Spleen (tissue), 7 donors: ENCODE measurements at regions not wholly inside any gene's neighbourhood (a gene's known extent, or its start where the extent isn't known, plus 50 kb on each side); places are given as distances from the start of the nearest gene placed in this dataset.

Source experiments
- CTCF ChIP-seq, 11 experiments: fragments of 200-600 bp in 7 of 11; fragments of 450-650 bp in 4 of 11; sonication (generic) in 4 of 11; IDR thresholded peaks in 8 of 11; conservative IDR thresholded peaks in 3 of 11; 1 replicate in 7 of 11; 2 replicates in 4 of 11; pipeline versions ENCODE4 v1.4.0 to v1.8.0; 2016 to 2021; ENCODE audit warnings: antibody characterized with exemption in 11 of 11, inconsistent platforms in 4 of 11, mild to moderate bottlenecking in 1 of 11
- POLR2A ChIP-seq, 3 donors: fragments of 450-650 bp; IDR thresholded peaks; one replicate each; pipeline ENCODE4 v1.5.1; 2017; ENCODE audit warnings: antibody characterized with exemption in 3 of 3, mild to moderate bottlenecking in 1 of 3
- POLR2AphosphoS5 ChIP-seq, 3 donors: sonication (generic); formaldehyde crosslinking; IDR thresholded peaks; one replicate each; pipeline ENCODE4 v1.5.1; 2017; ENCODE audit warnings: antibody characterized with exemption in 3 of 3
- donor health status: DM: no; HTN: no; CAD: no; lungs with moderate emphysema.
- donor health status: DM: no; HTN: no; CAD: no.
- donor health status: DM: no; HTN: no; CAD: no.

- TF ChIP-seq POLR2A (IDR thresholded peaks at IDR 0.05) (no peak), CTCF (IDR thresholded peaks at IDR 0.05 in 8 of 11, conservative IDR thresholded peaks at IDR 0.05 in 3 of 11) (no peak), POLR2AphosphoS5 (IDR thresholded peaks at IDR 0.05) (no peak)
Measured at GRCh38 chr4:159705334-159705733, 602.5 kb downstream of the RAPGEF2 start.
